GM12878 (cell line): ENCODE measurements at regions not wholly inside any gene's neighbourhood (a gene's known extent, or its start where the extent isn't known, plus 50 kb on each side); places are given as distances from the start of the nearest gene placed in this dataset.

ENCODE experiments used
- ATAC-seq: fragments of 200-7000 bp; cut with Tn5 transposase; 3 replicates; pipeline ENCODE4 v1.9.1; 2020; ENCODE audit warnings: mild to moderate bottlenecking, moderate library complexity
- BruUV-seq: library from RNA; stranded (reverse); fragments of 400-500 nt; replicated peaks from 2 replicates; lab custom pipeline; 2021; lab: Mats Ljungman, UMichigan
- CTCF ChIA-PET: fragments of 300-600 bp; sonication (Branson Sonifier 250); formaldehyde crosslinking; extraction: SDS; loops from one replicate; lab custom pipeline; 2021; ENCODE audit warnings: inconsistent platforms; lab: Yijun Ruan, JAX
- POLR2A ChIA-PET: fragments of 350-600 bp; formaldehyde crosslinking; extraction: SDS; loops from one replicate; lab custom pipeline; 2021; ENCODE audit warnings: inconsistent platforms; lab: Charles Lee
- RAD21 ChIA-PET: fragments of 300-600 bp; sonication (Branson Sonifier 250); formaldehyde crosslinking; loops from one replicate; lab custom pipeline; 2023; ENCODE audit warnings: antibody characterized with exemption; ENCODE audit not compliant: unreplicated experiment; lab: Charles Lee
- SMC1A ChIA-PET: fragments of 300-600 bp; sonication (Branson Sonifier 250); formaldehyde crosslinking; loops from one replicate; lab custom pipeline; 2023; ENCODE audit not compliant: unreplicated experiment, uncharacterized antibody; lab: Charles Lee
- DNase-seq: peaks from one replicate; pipeline ENCODE4 v3.0.0-alpha.2; 2011; ENCODE audit warnings: low read depth, low spot score
- FAIRE-seq: peaks from 3 replicates; lab custom pipeline; 2011; peaks lifted over from hg19 to GRCh38; lab: Jason Lieb, UNC
- H2AFZ ChIP-seq: 2 replicates; pipeline ENCODE4 v1.6.0; 2011; ENCODE audit warnings: low read depth, low read length, control low read depth; ENCODE audit not compliant: control insufficient read depth
- H3K27ac ChIP-seq: 2 replicates; pipeline ENCODE4 v1.5.1; 2011; ENCODE audit warnings: control low read depth; ENCODE audit not compliant: control insufficient read depth, insufficient read depth
- H3K27me3 ChIP-seq, 2 experiments: replicated peaks in 1 of 2; 2 replicates each; pipeline versions ENCODE4 v1.6.0 to v1.6.1; 2011; ENCODE audit warnings: low read length in 1 of 2; ENCODE audit not compliant: control insufficient read depth in 2 of 2, insufficient read depth in 2 of 2
- H3K36me3 ChIP-seq, 2 experiments: 2 replicates each; pipeline ENCODE4 v1.5.1; 2011; ENCODE audit warnings: low read length in 1 of 2; ENCODE audit not compliant: control insufficient read depth in 2 of 2, insufficient read depth in 2 of 2
- H3K4me1 ChIP-seq: 2 replicates; pipeline ENCODE4 v1.6.1; 2011; ENCODE audit warnings: mild to moderate bottlenecking, low read length, moderate library complexity, mixed read lengths; ENCODE audit not compliant: control insufficient read depth, insufficient read depth
- H3K4me2 ChIP-seq: 2 replicates; pipeline ENCODE4 v1.6.0; 2011; ENCODE audit warnings: control low read depth; ENCODE audit not compliant: control insufficient read depth, insufficient read depth
- H3K4me3 ChIP-seq: fragments of 200-600 bp; sonication (generic); 2 replicates; pipeline ENCODE4 v1.5.1; 2016
- H3K79me2 ChIP-seq: 2 replicates; pipeline ENCODE4 v1.6.0; 2011; ENCODE audit warnings: low read length; ENCODE audit not compliant: control insufficient read depth, insufficient read depth
- H3K9ac ChIP-seq: 2 replicates; pipeline ENCODE4 v1.8.0; 2011; ENCODE audit warnings: low read length, control low read depth, mixed read lengths; ENCODE audit not compliant: control insufficient read depth, insufficient read depth
- H3K9me3 ChIP-seq: replicated peaks from 3 replicates; pipeline ENCODE4 v1.5.1; 2011; ENCODE audit warnings: mild to moderate bottlenecking, low read length; ENCODE audit not compliant: control insufficient read depth, insufficient read depth
- H4K20me1 ChIP-seq: 2 replicates; pipeline ENCODE4 v1.6.0; 2011; ENCODE audit not compliant: control insufficient read depth, insufficient read depth
- BMI1 ChIP-seq: fragments of 450-650 bp; IDR thresholded peaks from 2 replicates; pipeline ENCODE4 v1.6.1; 2016; ENCODE audit warnings: mild to moderate bottlenecking, moderate library complexity, borderline replicate concordance
- GABPA ChIP-seq: IDR thresholded peaks from 2 replicates; pipeline ENCODE4 v1.6.1; 2014; ENCODE audit warnings: antibody characterized with exemption, low read depth, mild to moderate bottlenecking, inconsistent platforms
- HCFC1 ChIP-seq: fragments of 150-350 bp; IDR thresholded peaks from 2 replicates; pipeline ENCODE4 v1.6.1; 2014; ENCODE audit warnings: low read length
- MYC ChIP-seq: IDR thresholded peaks from 2 replicates; pipeline ENCODE4 v1.6.1; 2011; ENCODE audit warnings: mild to moderate bottlenecking, low read length, moderate library complexity, inconsistent platforms; ENCODE audit not compliant: insufficient read depth, insufficient replicate concordance, insufficient read length, severe bottlenecking
- ZNF24 ChIP-seq: fragments of 450-650 bp; IDR thresholded peaks from 2 replicates; pipeline ENCODE4 v1.6.1; 2017; ENCODE audit warnings: antibody characterized with exemption, mild to moderate bottlenecking
- WGBS: methylation state at CpG from one replicate; pipeline ENCODE4 v1.1.6; 2016; ENCODE audit warnings: low lambda C conversion rate; ENCODE audit not compliant: insufficient replicate concordance, insufficient coverage; ENCODE audit errors: missing lambda C conversion rate; 5-methylcytosine and 5-hydroxymethylcytosine counted together
- in situ Hi-C: fragments of 300-500 bp; cut with MboI; formaldehyde crosslinking; loops from 9 replicates; pipeline ENCODE4 v1.14.3; 2018; ENCODE audit warnings: mixed read lengths
- intact Hi-C: fragments of 100-400 bp; cut with micrococcal nuclease; formaldehyde crosslinking; loops from one replicate; pipeline ENCODE4 v1.14.2; 2022; ENCODE audit not compliant: unreplicated experiment
- TF ChIP-seq, protein P1 (sequence below): IDR thresholded peaks from 2 replicates; pipeline ENCODE4 v1.6.1; 2011; ENCODE audit warnings: mild to moderate bottlenecking, low read depth, low read length, moderate library complexity; ENCODE audit not compliant: insufficient replicate concordance

DNA sequence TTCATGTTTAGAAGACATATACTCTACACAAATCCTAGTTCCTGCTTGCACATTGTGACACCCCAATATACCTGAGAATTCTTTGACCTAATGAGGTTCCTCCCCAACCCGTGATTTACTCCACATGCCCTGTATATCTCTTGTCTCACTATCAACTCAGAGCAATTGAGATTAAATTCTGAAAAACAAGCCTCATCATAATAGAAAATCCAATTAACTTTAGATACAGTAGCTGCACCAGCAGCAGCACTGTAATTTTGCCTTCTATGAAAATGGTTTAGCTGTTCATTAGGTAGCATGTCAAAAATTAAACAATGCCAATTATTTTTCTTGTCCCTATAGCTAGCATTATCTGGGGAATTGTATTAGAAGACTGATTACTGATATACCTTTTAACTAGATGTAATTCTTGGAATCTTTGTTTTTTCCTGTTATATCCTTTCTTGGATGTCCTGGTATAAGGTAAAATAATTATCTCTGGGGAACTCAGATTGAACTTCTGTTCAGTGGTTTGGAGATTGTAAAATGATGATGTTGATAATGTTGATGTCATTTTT, 218.9 kb upstream of the TANK start:
- H3K27ac ChIP-seq: no peak overlapping the region
- no peaks in the 10 kb centered on the region for H3K27me3 ChIP-seq
- no peak overlapping the region for H2AFZ ChIP-seq
- CTCF ChIA-PET: interaction anchor here (0.6 to 3.7 kb wide), 2 partner anchors 52 to 650 kb away, joined by 3 to 10 read pairs; no protein-coding TSS in a partner anchor
- H4K20me1 ChIP-seq: no peaks in the 10 kb centered on the region
- H3K4me3 ChIP-seq: no peak overlapping the region
- no peaks in the 10 kb centered on the region for H3K4me1 ChIP-seq
- no peaks in the 10 kb centered on the region for H3K9me3 ChIP-seq
- DNase-seq: no peak
- no peaks in the 10 kb centered on the region for H3K79me2 ChIP-seq
- 0% methylated on average over 1 of the region's 1 CpG for WGBS
- BruUV-seq: no TSS peak
- H3K9ac ChIP-seq: no peak overlapping the region
- RAD21 ChIA-PET: no interaction called here
- TF ChIP-seq GABPA (no peak), HCFC1 (no peak), MYC (no peak), ZNF24 (no peak), BMI1 (no peak)
- TF ChIP-seq, protein P1, sequence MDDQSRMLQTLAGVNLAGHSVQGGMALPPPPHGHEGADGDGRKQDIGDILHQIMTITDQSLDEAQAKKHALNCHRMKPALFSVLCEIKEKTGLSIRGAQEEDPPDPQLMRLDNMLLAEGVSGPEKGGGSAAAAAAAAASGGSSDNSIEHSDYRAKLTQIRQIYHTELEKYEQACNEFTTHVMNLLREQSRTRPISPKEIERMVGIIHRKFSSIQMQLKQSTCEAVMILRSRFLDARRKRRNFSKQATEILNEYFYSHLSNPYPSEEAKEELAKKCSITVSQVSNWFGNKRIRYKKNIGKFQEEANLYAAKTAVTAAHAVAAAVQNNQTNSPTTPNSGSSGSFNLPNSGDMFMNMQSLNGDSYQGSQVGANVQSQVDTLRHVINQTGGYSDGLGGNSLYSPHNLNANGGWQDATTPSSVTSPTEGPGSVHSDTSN: no peak
- intact Hi-C loops (no loop called here), in situ Hi-C loops (no loop called here)
- ATAC-seq: peak; percentile 28
- H3K4me2 ChIP-seq: no peak overlapping the region
- POLR2A ChIA-PET: interaction anchor here (0.7 kb wide), 1 partner anchor 163 kb away, joined by 5 read pairs; no protein-coding TSS in a partner anchor
- FAIRE-seq: no peak
- no peaks in the 10 kb centered on the region for H3K36me3 ChIP-seq
- SMC1A ChIA-PET: interaction anchor here (0.9 to 1.5 kb wide), 3 partner anchors 22 to 512 kb away, joined by 3 to 6 read pairs (median 3); no protein-coding TSS in a partner anchor
